ENCODE measurements at regions not wholly inside any gene's neighbourhood (a gene's known extent, or its start where the extent isn't known, plus 50 kb on each side); places are given as distances from the start of the nearest gene placed in this dataset.

GRCh38 chr12:130266751-130267150, 70.9 kb upstream of the PIWIL1 start:
- POLR2A ChIA-PET: no interaction called here
- Histone ChIP-seq H3K27ac (ENCODE audit: low read depth, low read length) (no peak overlapping the region), H3K4me1 (ENCODE audit: insufficient read depth, low read length) (no peaks in the 10 kb centered on the region), H3K9me3 (ENCODE audit: low read length) (no peaks in the 10 kb centered on the region), H3K4me3 (ENCODE audit: low read length) (no peak overlapping the region), H3K27me3 (ENCODE audit: insufficient read depth, low read length, poor library complexity, severe bottlenecking) (no peaks in the 10 kb centered on the region), H3K36me3 (ENCODE audit: insufficient read depth, low read length) (no peaks in the 10 kb centered on the region)
- no peaks in the 10 kb centered on the region for H3K4me1 Mint-ChIP-seq
- CTCF ChIA-PET: no interaction called here
- no peak for DNase-seq
- H3K4me3 Mint-ChIP-seq: no peak overlapping the region
- no peaks in the 10 kb centered on the region for H3K36me3 Mint-ChIP-seq
- H3K27me3 Mint-ChIP-seq: peaks cover 0 to 1% of the 10 kb centered on the region in 2 donors
- peaks cover 0 to 8% (median 3%) of the 10 kb centered on the region in 5 donors for H3K9me3 Mint-ChIP-seq
- H3K27ac Mint-ChIP-seq: no peak overlapping the region

GRCh38 chr12:130280231-130280630, 57.5 kb upstream of the PIWIL1 start:
- ChIA-PET POLR2A (no interaction called here), CTCF (interaction anchor here (0.7 kb wide), 1 partner anchor 1049 kb away, joined by 3 read pairs; no protein-coding TSS in a partner anchor)
- Histone ChIP-seq H3K4me3 (ENCODE audit: low read length) (no peak overlapping the region), H3K9me3 (ENCODE audit: low read length) (no peaks in the 10 kb centered on the region), H3K27me3 (ENCODE audit: insufficient read depth, low read length, poor library complexity, severe bottlenecking) (no peaks in the 10 kb centered on the region), H3K4me1 (ENCODE audit: insufficient read depth, low read length) (no peaks in the 10 kb centered on the region), H3K27ac (ENCODE audit: low read depth, low read length) (no peak overlapping the region), H3K36me3 (ENCODE audit: insufficient read depth, low read length) (no peaks in the 10 kb centered on the region)
- Mint-ChIP-seq H3K4me3 (no peak overlapping the region), H3K27me3 (peaks cover 0 to 2% of the 10 kb centered on the region in 2 donors), H3K36me3 (no peaks in the 10 kb centered on the region), H3K9me3 (peaks cover 0 to 8% (median 3%) of the 10 kb centered on the region in 5 donors), H3K27ac (no peak overlapping the region), H3K4me1 (no peaks in the 10 kb centered on the region)
- no peak for DNase-seq

- POLR2A ChIA-PET: no interaction called here
- Mint-ChIP-seq H3K36me3 (no peaks in the 10 kb centered on the region), H3K4me3 (no peak overlapping the region), H3K4me1 (no peaks in the 10 kb centered on the region), H3K9me3 (peaks cover 0 to 8% (median 3%) of the 10 kb centered on the region in 5 donors), H3K27me3 (peaks cover 0 to 2% of the 10 kb centered on the region in 2 donors), H3K27ac (no peak overlapping the region)
- Histone ChIP-seq H3K27me3 (ENCODE audit: insufficient read depth, low read length, poor library complexity, severe bottlenecking) (no peaks in the 10 kb centered on the region), H3K4me1 (ENCODE audit: insufficient read depth, low read length) (no peaks in the 10 kb centered on the region), H3K9me3 (ENCODE audit: low read length) (no peaks in the 10 kb centered on the region), H3K36me3 (ENCODE audit: insufficient read depth, low read length) (no peaks in the 10 kb centered on the region), H3K4me3 (ENCODE audit: low read length) (no peak overlapping the region), H3K27ac (ENCODE audit: low read depth, low read length) (no peak overlapping the region)
- CTCF ChIA-PET: no interaction called here
- no peak for DNase-seq
Observed at GRCh38 chr12:130280742-130281141, 56.9 kb upstream of the PIWIL1 start.

- Histone ChIP-seq H3K4me3 (ENCODE audit: low read length) (no peak overlapping the region), H3K27ac (ENCODE audit: low read depth, low read length) (no peak overlapping the region), H3K36me3 (ENCODE audit: insufficient read depth, low read length) (no peaks in the 10 kb centered on the region), H3K27me3 (ENCODE audit: insufficient read depth, low read length, poor library complexity, severe bottlenecking) (no peaks in the 10 kb centered on the region), H3K4me1 (ENCODE audit: insufficient read depth, low read length) (no peaks in the 10 kb centered on the region), H3K9me3 (ENCODE audit: low read length) (no peaks in the 10 kb centered on the region)
- Mint-ChIP-seq H3K36me3 (no peaks in the 10 kb centered on the region), H3K27me3 (peaks cover 0 to 2% of the 10 kb centered on the region in 2 donors), H3K4me3 (no peak overlapping the region), H3K4me1 (no peaks in the 10 kb centered on the region), H3K9me3 (peaks cover 0 to 8% (median 3%) of the 10 kb centered on the region in 5 donors), H3K27ac (no peak overlapping the region)
- POLR2A ChIA-PET: no interaction called here
- DNase-seq: peak in 2 of 5 donors; percentile 1 to 9
- CTCF ChIA-PET: no interaction called here
Observed at GRCh38 chr12:130281153-130281799, 56.4 kb upstream of the PIWIL1 start.

- no peak overlapping the region for H3K4me3 ChIP-seq (ENCODE audit: low read length)
- Mint-ChIP-seq H3K27ac (no peak overlapping the region), H3K27me3 (peaks cover 0 to 2% of the 10 kb centered on the region in 2 donors), H3K4me1 (no peaks in the 10 kb centered on the region), H3K36me3 (no peaks in the 10 kb centered on the region), H3K9me3 (peaks cover under 1 to 14% (median 5%) of the 10 kb centered on the region in 5 donors), H3K4me3 (no peak overlapping the region)
- no peak for DNase-seq
- CTCF ChIA-PET: no interaction called here
- no peaks in the 10 kb centered on the region for H3K4me1 ChIP-seq (ENCODE audit: insufficient read depth, low read length)
- POLR2A ChIA-PET: no interaction called here
- H3K27me3 ChIP-seq (ENCODE audit: insufficient read depth, low read length, poor library complexity, severe bottlenecking): no peaks in the 10 kb centered on the region
- H3K9me3 ChIP-seq (ENCODE audit: low read length): no peaks in the 10 kb centered on the region
- no peak overlapping the region for H3K27ac ChIP-seq (ENCODE audit: low read depth, low read length)
- H3K36me3 ChIP-seq (ENCODE audit: insufficient read depth, low read length): no peaks in the 10 kb centered on the region
Observed at GRCh38 chr12:130286041-130286440, 51.6 kb upstream of the PIWIL1 start.

- no peak for DNase-seq
- H3K9me3 ChIP-seq (ENCODE audit: low read length): no peaks in the 10 kb centered on the region
- no peaks in the 10 kb centered on the region for H3K4me1 ChIP-seq (ENCODE audit: insufficient read depth, low read length)
- ChIA-PET POLR2A (no interaction called here), CTCF (no interaction called here)
- Mint-ChIP-seq H3K27ac (no peak overlapping the region), H3K27me3 (peaks cover 0 to 2% of the 10 kb centered on the region in 2 donors), H3K4me1 (no peaks in the 10 kb centered on the region), H3K4me3 (no peak overlapping the region), H3K9me3 (peaks cover 5 to 14% (median 8%) of the 10 kb centered on the region in 5 donors), H3K36me3 (no peaks in the 10 kb centered on the region)
- H3K4me3 ChIP-seq (ENCODE audit: low read length): no peak overlapping the region
- no peak overlapping the region for H3K27ac ChIP-seq (ENCODE audit: low read depth, low read length)
- no peaks in the 10 kb centered on the region for H3K27me3 ChIP-seq (ENCODE audit: insufficient read depth, low read length, poor library complexity, severe bottlenecking)
- no peaks in the 10 kb centered on the region for H3K36me3 ChIP-seq (ENCODE audit: insufficient read depth, low read length)
Observed at GRCh38 chr12:130286741-130287440, 50.8 kb upstream of the PIWIL1 start.

Measured in CD8-positive, alpha-beta memory T cell (primary cell).